HepG2 (cell line): ENCODE measurements at regions not wholly inside any gene's neighbourhood (a gene's known extent, or its start where the extent isn't known, plus 50 kb on each side); places are given as distances from the start of the nearest gene placed in this dataset.

Source experiments
- ATAC-seq: fragments of 200-7000 bp; cut with Tn5 transposase; 3 replicates; pipeline ENCODE4 v1.9.1; 2020; ENCODE audit warnings: mild to moderate bottlenecking, moderate library complexity
- BruUV-seq: library from RNA; stranded (reverse); fragments of 400-500 nt; replicated peaks from 2 replicates; lab custom pipeline; 2021; lab: Mats Ljungman, UMichigan
- CTCF ChIA-PET: fragments of 300-600 bp; formaldehyde crosslinking; extraction: SDS; loops from one replicate; lab custom pipeline; 2021; ENCODE audit warnings: low total read pairs, inconsistent platforms, low intra/inter-chr PET ratio; lab: Yijun Ruan, JAX
- POLR2A ChIA-PET: fragments of 350-600 bp; sonication (Branson Sonifier 250); formaldehyde crosslinking; loops from one replicate; lab custom pipeline; 2020; ENCODE audit warnings: antibody characterized with exemption, inconsistent platforms; lab: Yijun Ruan, JAX
- DNase-seq: peaks from one replicate; pipeline ENCODE4 v3.0.0-alpha.2; 2015; ENCODE audit warnings: low spot score
- FAIRE-seq: peaks from 3 replicates; lab custom pipeline; 2011; peaks lifted over from hg19 to GRCh38; lab: Jason Lieb, UNC
- H2AFZ ChIP-seq: one replicate; pipeline ENCODE4 v1.6.1; 2011; ENCODE audit warnings: low read length, inconsistent platforms
- H3K27ac ChIP-seq: fragments of 300-600 bp; 3 replicates; pipeline ENCODE4 v1.8.0; 2011; ENCODE audit warnings: mixed run types, mild to moderate bottlenecking, mixed read lengths, low read length, inconsistent platforms; ENCODE audit not compliant: insufficient read depth; ENCODE audit errors: extremely low read length
- H3K27me3 ChIP-seq, 2 experiments: fragments of 200-600 bp in 1 of 2; 2 replicates in 1 of 2; 3 replicates in 1 of 2; pipeline versions ENCODE4 v1.6.0 to v1.8.0; 2011; ENCODE audit warnings: low read length in 2 of 2, mild to moderate bottlenecking in 2 of 2, moderate library complexity in 2 of 2, inconsistent platforms in 1 of 2; ENCODE audit not compliant: insufficient read depth in 2 of 2, control insufficient read depth in 1 of 2
- H3K36me3 ChIP-seq, 2 experiments: fragments of 200-600 bp in 1 of 2; replicated peaks in 1 of 2; 2 replicates in 1 of 2; 3 replicates in 1 of 2; pipeline versions ENCODE4 v1.5.1 to v1.8.0; 2011; ENCODE audit warnings: low read length in 2 of 2, inconsistent platforms in 1 of 2; ENCODE audit not compliant: insufficient read depth in 2 of 2, control insufficient read depth in 1 of 2
- H3K4me1 ChIP-seq: 2 replicates; pipeline ENCODE4 v1.5.1; 2012; ENCODE audit warnings: low read length, inconsistent platforms; ENCODE audit not compliant: insufficient read depth
- H3K4me2 ChIP-seq: 2 replicates; pipeline ENCODE4 v1.6.0; 2011; ENCODE audit warnings: low read depth, low read length, inconsistent platforms
- H3K4me3 ChIP-seq, 3 experiments: fragments of 200-600 bp in 1 of 3; sonication (generic), shearing (Covaris generic) in 1 of 3; replicated peaks in 1 of 3; 2 replicates each; pipeline ENCODE4 v1.5.1; 2011 to 2016; ENCODE audit warnings: low read length in 3 of 3, inconsistent platforms in 2 of 3, low read depth in 2 of 3, mild to moderate bottlenecking in 2 of 3, control low read depth in 1 of 3, mixed read lengths in 1 of 3; ENCODE audit not compliant: insufficient read depth in 1 of 3
- H3K79me2 ChIP-seq: one replicate; pipeline ENCODE4 v1.6.1; 2011; ENCODE audit warnings: low read length, inconsistent platforms; ENCODE audit not compliant: insufficient read depth
- H3K9ac ChIP-seq: 2 replicates; pipeline ENCODE4 v1.6.0; 2011; ENCODE audit warnings: mild to moderate bottlenecking, low read depth, low read length, inconsistent platforms; ENCODE audit not compliant: insufficient read depth
- H3K9me3 ChIP-seq: 2 replicates; pipeline ENCODE4 v1.5.1; 2012; ENCODE audit warnings: mild to moderate bottlenecking, low read length
- H4K20me1 ChIP-seq: 2 replicates; pipeline ENCODE4 v1.6.0; 2011; ENCODE audit warnings: inconsistent platforms, mild to moderate bottlenecking, low read length, moderate library complexity; ENCODE audit not compliant: insufficient read depth
- AKNA ChIP-seq: sonication (generic); formaldehyde crosslinking; IDR thresholded peaks from 2 replicates; pipeline ENCODE4 v1.4.0; 2020; ENCODE audit warnings: missing genetic modification reagents, borderline replicate concordance
- BATF2 ChIP-seq: sonication (generic); formaldehyde crosslinking; IDR thresholded peaks from 2 replicates; pipeline ENCODE4 v1.8.0; 2022; ENCODE audit warnings: mild to moderate bottlenecking, missing genetic modification reagents, moderate library complexity
- CENPX ChIP-seq: sonication (generic); formaldehyde crosslinking; IDR thresholded peaks from 2 replicates; pipeline ENCODE4 v1.9.0; 2021; ENCODE audit warnings: mild to moderate bottlenecking, missing genetic modification reagents, moderate library complexity
- CHD4 ChIP-seq: fragments of 200-600 bp; sonication (generic); IDR thresholded peaks from 2 replicates; pipeline ENCODE4 v1.7.0; 2017; ENCODE audit warnings: mild to moderate bottlenecking, low read length, borderline replicate concordance
- FOXK2 ChIP-seq: fragments of 450-650 bp; IDR thresholded peaks from 2 replicates; pipeline ENCODE4 v1.6.1; 2016
- HBP1 ChIP-seq: IDR thresholded peaks from 2 replicates; pipeline ENCODE4 v1.6.1; 2016; ENCODE audit warnings: low read depth, control low read depth
- ISX ChIP-seq: sonication (generic); formaldehyde crosslinking; conservative IDR thresholded peaks from 2 replicates; pipeline ENCODE4 v1.5.0; 2020; ENCODE audit warnings: missing genetic modification reagents
- MATR3 ChIP-seq: sonication (generic); formaldehyde crosslinking; IDR thresholded peaks from 2 replicates; pipeline ENCODE4 v1.4.0; 2020; ENCODE audit warnings: missing genetic modification reagents
- MLLT10 ChIP-seq: sonication (generic); formaldehyde crosslinking; IDR thresholded peaks from 2 replicates; pipeline ENCODE4 v1.4.0; 2020; ENCODE audit warnings: missing genetic modification reagents
- MNT ChIP-seq: fragments of 450-650 bp; IDR thresholded peaks from 2 replicates; pipeline ENCODE4 v1.6.1; 2016
- ZEB1 ChIP-seq: IDR thresholded peaks from 2 replicates; pipeline ENCODE4 v1.6.1; 2012; ENCODE audit warnings: mild to moderate bottlenecking, low read depth, inconsistent platforms; ENCODE audit not compliant: insufficient replicate concordance
- ZNF24 ChIP-seq: fragments of 450-650 bp; IDR thresholded peaks from 2 replicates; pipeline ENCODE4 v1.6.1; 2017; ENCODE audit warnings: antibody characterized with exemption, mild to moderate bottlenecking
- ZNF382 ChIP-seq: sonication (generic); formaldehyde crosslinking; IDR thresholded peaks from 2 replicates; pipeline ENCODE4 v1.5.0; 2020; ENCODE audit warnings: missing genetic modification reagents, mild to moderate bottlenecking, borderline replicate concordance
- ZNF383 ChIP-seq: sonication (generic); formaldehyde crosslinking; IDR thresholded peaks from 2 replicates; pipeline ENCODE4 v1.4.0; 2020; ENCODE audit warnings: missing genetic modification reagents, mild to moderate bottlenecking, borderline replicate concordance
- ZNF431 ChIP-seq: sonication (generic); formaldehyde crosslinking; IDR thresholded peaks from 2 replicates; pipeline ENCODE4 v1.9.0; 2022; ENCODE audit warnings: missing genetic modification reagents, low read depth, mild to moderate bottlenecking, borderline replicate concordance
- ZNF891 ChIP-seq: sonication (generic); formaldehyde crosslinking; IDR thresholded peaks from 2 replicates; pipeline ENCODE4 v1.5.0; 2020; ENCODE audit warnings: mild to moderate bottlenecking, missing genetic modification reagents
- ZSCAN21 ChIP-seq: sonication (generic); formaldehyde crosslinking; IDR thresholded peaks from 2 replicates; pipeline ENCODE4 v1.8.0; 2022; ENCODE audit warnings: mild to moderate bottlenecking, missing genetic modification reagents, moderate library complexity, borderline replicate concordance
- WGBS: methylation state at CpG from one replicate; pipeline ENCODE4 v1.1.6; 2017; ENCODE audit warnings: low lambda C conversion rate; 5-methylcytosine and 5-hydroxymethylcytosine counted together
- in situ Hi-C: cut with HindIII; loops from 2 replicates; pipeline ENCODE4 v1.10.0; 2017; ENCODE audit warnings: low pct_unique_long_range_greater_than_20kb; ENCODE audit not compliant: extremely low pct_ligation_motif_present
- intact Hi-C: fragments of 100-400 bp; cut with micrococcal nuclease; formaldehyde crosslinking; loops from one replicate; pipeline ENCODE4 v1.10.0; 2022; ENCODE audit not compliant: unreplicated experiment

GRCh38 chr4:155615081-155615887 is 51.4 kb upstream of the GUCY1A1 start:
- Histone ChIP-seq H3K4me1 (no peaks in the 10 kb centered on the region), H4K20me1 (no peaks in the 10 kb centered on the region), H3K27ac (no peak overlapping the region), H3K27me3 (no peaks in the 10 kb centered on the region), H3K9ac (no peak overlapping the region), H3K4me3 (no peak overlapping the region), H3K36me3 (no peaks in the 10 kb centered on the region), H3K79me2 (no peaks in the 10 kb centered on the region), H3K9me3 (no peaks in the 10 kb centered on the region), H2AFZ (no peak overlapping the region), H3K4me2 (no peak overlapping the region)
- no TSS peak for BruUV-seq
- intact Hi-C loops = no loop called here
- ChIA-PET CTCF (no interaction called here), POLR2A (no interaction called here)
- 2% methylated on average over 4 of the region's 4 CpGs for WGBS
- DNase-seq (no peak), ATAC-seq (no peak), FAIRE-seq (no peak)
- in situ Hi-C loops = no loop called here
- TF ChIP-seq ISX (no peak), BATF2 (CRISPR knock-in tag) (no peak), ZNF382 (CRISPR knock-in tag) (no peak), MNT (no peak), ZEB1 (no peak), ZSCAN21 (CRISPR knock-in tag) (no peak), ZNF383 (CRISPR knock-in tag) (no peak), ZNF891 (no peak), CHD4 (no peak), FOXK2 (no peak), ZNF431 (CRISPR knock-in tag) (no peak), CENPX (CRISPR knock-in tag) (no peak), ZNF24 (no peak), AKNA (CRISPR knock-in tag) (no peak), MLLT10 (CRISPR knock-in tag) (no peak), HBP1 (no peak), MATR3 (no peak)
